Peyer's patch (tissue), 4 donors: ENCODE measurements at regions not wholly inside any gene's neighbourhood (a gene's known extent, or its start where the extent isn't known, plus 50 kb on each side); places are given as distances from the start of the nearest gene placed in this dataset.

ENCODE experiments used
- DNase-seq, 3 donors: peaks; one replicate each; pipeline ENCODE4 v3.0.0-alpha.2; 2017 to 2019
- H3K27ac ChIP-seq, 4 donors: fragments of 200-600 bp; sonication (generic); one replicate each; pipeline ENCODE4 v1.5.1; 2016 to 2019
- H3K27me3 ChIP-seq, 2 donors: fragments of 200-600 bp; sonication (generic); one replicate each; pipeline ENCODE4 v1.5.1; 2019
- H3K36me3 ChIP-seq, 3 donors: fragments of 200-600 bp; sonication (generic); one replicate each; pipeline ENCODE4 v1.5.1; 2016 to 2019
- H3K4me1 ChIP-seq, 4 donors: fragments of 200-600 bp; sonication (generic); one replicate each; pipeline ENCODE4 v1.5.1; 2016 to 2019
- H3K4me3 ChIP-seq, 4 donors: fragments of 200-600 bp; sonication (generic); 1 replicate in 3 of 4; 2 replicates in 1 of 4; pipeline ENCODE4 v1.5.1; 2016 to 2019; ENCODE audit warnings: mild to moderate bottlenecking in 1 of 4
- H3K9me3 ChIP-seq, 4 donors: fragments of 200-600 bp; sonication (generic); one replicate each; pipeline ENCODE4 v1.5.1; 2016 to 2019; ENCODE audit warnings: mild to moderate bottlenecking in 1 of 4
- CTCF ChIP-seq, 6 experiments: fragments of 450-650 bp in 4 of 6; fragments of 200-600 bp in 2 of 6; sonication (generic) in 1 of 6; IDR thresholded peaks; one replicate each; pipeline ENCODE4 v1.5.1; 2017 to 2019; ENCODE audit warnings: antibody characterized with exemption in 6 of 6, mild to moderate bottlenecking in 3 of 6, moderate library complexity in 1 of 6
- POLR2A ChIP-seq, 2 donors: fragments of 450-650 bp; IDR thresholded peaks; one replicate each; pipeline ENCODE4 v1.5.1; 2017; ENCODE audit warnings: antibody characterized with exemption in 2 of 2, mild to moderate bottlenecking in 2 of 2, moderate library complexity in 2 of 2

- H3K27me3 ChIP-seq = no peaks in the 10 kb centered on the region
- peaks cover 0 to 4% (median 0%) of the 10 kb centered on the region in 4 donors for H3K4me1 ChIP-seq
- H3K4me3 ChIP-seq = no peak overlapping the region
- no peak overlapping the region for H3K27ac ChIP-seq
- H3K9me3 ChIP-seq = no peaks in the 10 kb centered on the region
- H3K36me3 ChIP-seq = no peaks in the 10 kb centered on the region
- DNase-seq = no peak
- no peak for TF ChIP-seq POLR2A (IDR thresholded peaks at IDR 0.05)
- TF ChIP-seq CTCF (IDR thresholded peaks at IDR 0.05) = no peak
Observed at GRCh38 chr1:56378341-56379070, 200.9 kb downstream of the PLPP3 start.

- Histone ChIP-seq H3K4me1 (peaks cover 0 to 4% (median 0%) of the 10 kb centered on the region in 4 donors), H3K36me3 (no peaks in the 10 kb centered on the region), H3K27ac (no peak overlapping the region), H3K9me3 (no peaks in the 10 kb centered on the region), H3K27me3 (no peaks in the 10 kb centered on the region), H3K4me3 (no peak overlapping the region)
- TF ChIP-seq POLR2A (IDR thresholded peaks at IDR 0.05) (no peak), CTCF (IDR thresholded peaks at IDR 0.05) (no peak)
- no peak for DNase-seq
Observed at GRCh38 chr1:56377431-56377830, 201.9 kb downstream of the PLPP3 start.

GRCh38 chr1:56376188-56376984 is 203.0 kb downstream of the PLPP3 start:
- H3K27me3 ChIP-seq = no peaks in the 10 kb centered on the region
- no peaks in the 10 kb centered on the region for H3K36me3 ChIP-seq
- no peak overlapping the region for H3K27ac ChIP-seq
- H3K9me3 ChIP-seq = no peaks in the 10 kb centered on the region
- peaks cover 0 to 4% (median 0%) of the 10 kb centered on the region in 4 donors for H3K4me1 ChIP-seq
- TF ChIP-seq CTCF (IDR thresholded peaks at IDR 0.05) = no peak
- TF ChIP-seq POLR2A (IDR thresholded peaks at IDR 0.05) = no peak
- DNase-seq = peak in 1 of 3 donors; percentile 47
- no peak overlapping the region for H3K4me3 ChIP-seq

- no peaks in the 10 kb centered on the region for H3K36me3 ChIP-seq
- H3K9me3 ChIP-seq = no peaks in the 10 kb centered on the region
- no peak for DNase-seq
- no peak overlapping the region for H3K4me3 ChIP-seq
- no peaks in the 10 kb centered on the region for H3K27me3 ChIP-seq
- no peak for TF ChIP-seq CTCF (IDR thresholded peaks at IDR 0.05)
- H3K27ac ChIP-seq = no peak overlapping the region
- peaks cover 0 to 4% (median 0%) of the 10 kb centered on the region in 4 donors for H3K4me1 ChIP-seq
Observed at GRCh38 chr1:56375326-56375804, 204.0 kb downstream of the PLPP3 start.

GRCh38 chr1:56374026-56374974 is 205.1 kb downstream of the PLPP3 start:
- Histone ChIP-seq H3K27me3 (no peaks in the 10 kb centered on the region), H3K27ac (no peak overlapping the region), H3K36me3 (no peaks in the 10 kb centered on the region), H3K9me3 (no peaks in the 10 kb centered on the region), H3K4me1 (peaks cover 0 to 4% (median 0%) of the 10 kb centered on the region in 4 donors), H3K4me3 (no peak overlapping the region)
- DNase-seq = no peak
- TF ChIP-seq POLR2A (IDR thresholded peaks at IDR 0.05) (no peak), CTCF (IDR thresholded peaks at IDR 0.05) (no peak)
